Colonic mucosa (tissue), 4 donors: ENCODE measurements at regions not wholly inside any gene's neighbourhood (a gene's known extent, or its start where the extent isn't known, plus 50 kb on each side); places are given as distances from the start of the nearest gene placed in this dataset.

Experiments used
- DNase-seq: peaks from one replicate; pipeline ENCODE4 v3.0.0-alpha.2; 2020
- H3K27ac ChIP-seq: fragments of 200-600 bp; one replicate; pipeline ENCODE4 v1.8.0; 2021
- H3K27me3 ChIP-seq: fragments of 200-600 bp; one replicate; pipeline ENCODE4 v1.8.0; 2021
- H3K36me3 ChIP-seq: fragments of 200-600 bp; one replicate; pipeline ENCODE4 v1.8.0; 2021
- H3K4me1 ChIP-seq: fragments of 200-600 bp; one replicate; pipeline ENCODE4 v1.8.0; 2021; ENCODE audit warnings: mild to moderate bottlenecking
- H3K4me3 ChIP-seq: fragments of 200-600 bp; one replicate; pipeline ENCODE4 v1.8.0; 2021
- H3K9ac ChIP-seq, 2 donors: one replicate each; pipeline ENCODE4 v1.7.0; 2013; ENCODE audit warnings: control low read depth in 2 of 2, low read depth in 2 of 2, low read length in 2 of 2
- H3K9me3 ChIP-seq: fragments of 200-600 bp; one replicate; pipeline ENCODE4 v1.8.0; 2021
- CTCF ChIP-seq: fragments of 200-600 bp; IDR thresholded peaks from one replicate; pipeline ENCODE4 v1.8.0; 2022; ENCODE audit warnings: antibody characterized with exemption, mild to moderate bottlenecking
- intact Hi-C: fragments of 100-400 bp; cut with DNase I; formaldehyde crosslinking; loops from one replicate; pipeline ENCODE4 v1.14.1; 2022
- donor health status: healthy.
- donor health status: DM: no; HTN: no; CAD: no.
- donor health status: DM: no; HTN: no; CAD: no.

DNA sequence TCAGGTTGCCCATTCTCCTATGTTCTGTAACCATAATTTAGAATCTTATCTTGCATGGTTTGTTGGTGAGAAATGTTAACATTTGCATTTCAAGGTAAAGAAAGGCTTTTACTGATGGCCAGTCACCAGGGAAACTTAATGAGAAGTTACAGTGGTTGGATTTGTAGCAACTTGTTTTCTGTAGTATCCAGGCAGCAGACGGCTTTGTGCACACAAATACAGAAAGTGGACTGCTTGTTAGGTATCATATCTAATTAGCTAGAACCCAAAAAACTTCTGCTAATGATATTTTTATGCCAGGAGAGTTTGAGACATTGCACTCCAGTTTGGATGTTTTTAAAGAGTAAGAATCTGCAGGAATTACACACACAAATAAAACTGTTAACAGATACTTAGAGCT is 578.0 kb downstream of the DOK5 start:
- H3K4me1 ChIP-seq: no peaks in the 10 kb centered on the region
- H3K27me3 ChIP-seq: no peaks in the 10 kb centered on the region
- H3K9ac ChIP-seq: no peak overlapping the region
- TF ChIP-seq CTCF: no peak
- no peak overlapping the region for H3K27ac ChIP-seq
- no peaks in the 10 kb centered on the region for H3K9me3 ChIP-seq
- intact Hi-C loops: no loop called here
- DNase-seq: no peak
- H3K36me3 ChIP-seq: no peaks in the 10 kb centered on the region
- H3K4me3 ChIP-seq: no peak overlapping the region

DNA sequence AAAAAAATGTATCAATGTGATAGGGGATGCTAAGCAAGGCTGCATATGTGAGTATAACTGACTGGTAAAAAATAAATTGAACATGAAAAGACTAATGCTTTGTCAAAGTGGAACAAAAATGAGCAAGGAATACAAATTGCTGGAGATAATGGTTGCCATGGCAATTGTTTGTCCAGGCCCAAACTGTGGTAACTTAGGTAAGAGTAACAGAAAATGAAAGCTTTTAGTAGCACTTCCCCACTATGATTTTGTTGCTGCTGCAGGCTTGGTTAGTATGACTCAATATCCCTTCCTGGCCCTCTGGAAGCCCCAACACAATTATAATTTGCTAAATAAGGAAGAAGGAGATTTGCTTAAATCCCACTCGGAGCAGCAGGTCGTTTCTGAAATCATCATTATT is 577.1 kb downstream of the DOK5 start:
- Histone ChIP-seq H3K4me3 (no peak overlapping the region), H3K27me3 (no peaks in the 10 kb centered on the region), H3K36me3 (no peaks in the 10 kb centered on the region), H3K9me3 (no peaks in the 10 kb centered on the region), H3K9ac (no peak overlapping the region), H3K27ac (no peak overlapping the region), H3K4me1 (no peaks in the 10 kb centered on the region)
- no peak for TF ChIP-seq CTCF
- DNase-seq: no peak
- intact Hi-C loops: no loop called here

DNA sequence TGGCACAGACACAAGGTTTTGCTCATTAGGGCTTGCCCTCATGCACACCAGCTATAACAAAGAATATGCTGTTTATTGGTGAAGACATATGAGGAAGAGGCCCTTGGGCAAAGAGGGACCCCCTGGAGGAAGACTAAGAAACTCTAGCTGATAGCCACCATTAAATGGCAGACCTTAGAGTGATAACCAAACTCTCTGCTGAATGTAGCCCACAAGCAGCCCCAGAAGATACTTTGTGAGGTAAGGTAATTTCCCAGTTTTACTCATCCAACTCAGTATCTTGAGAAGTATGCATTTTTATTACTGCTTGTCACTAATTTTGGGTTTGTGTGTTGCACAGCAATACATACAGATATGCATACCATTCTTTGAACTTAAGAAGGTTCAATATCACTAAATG is 563.3 kb downstream of the DOK5 start:
- Histone ChIP-seq H3K36me3 (no peaks in the 10 kb centered on the region), H3K4me3 (no peak overlapping the region), H3K9ac (no peak overlapping the region), H3K27me3 (no peaks in the 10 kb centered on the region), H3K9me3 (no peaks in the 10 kb centered on the region), H3K4me1 (no peaks in the 10 kb centered on the region), H3K27ac (no peak overlapping the region)
- no peak for TF ChIP-seq CTCF
- DNase-seq: no peak
- intact Hi-C loops: no loop called here

GRCh38 chr20:55031971-55032370 is 556.6 kb downstream of the DOK5 start:
- no peak for TF ChIP-seq CTCF
- H3K27me3 ChIP-seq: no peaks in the 10 kb centered on the region
- H3K9me3 ChIP-seq: no peaks in the 10 kb centered on the region
- no peak overlapping the region for H3K9ac ChIP-seq
- H3K27ac ChIP-seq: no peak overlapping the region
- no peaks in the 10 kb centered on the region for H3K36me3 ChIP-seq
- H3K4me1 ChIP-seq: no peaks in the 10 kb centered on the region
- H3K4me3 ChIP-seq: no peak overlapping the region
- no peak for DNase-seq
- intact Hi-C loops: no loop called here

DNA sequence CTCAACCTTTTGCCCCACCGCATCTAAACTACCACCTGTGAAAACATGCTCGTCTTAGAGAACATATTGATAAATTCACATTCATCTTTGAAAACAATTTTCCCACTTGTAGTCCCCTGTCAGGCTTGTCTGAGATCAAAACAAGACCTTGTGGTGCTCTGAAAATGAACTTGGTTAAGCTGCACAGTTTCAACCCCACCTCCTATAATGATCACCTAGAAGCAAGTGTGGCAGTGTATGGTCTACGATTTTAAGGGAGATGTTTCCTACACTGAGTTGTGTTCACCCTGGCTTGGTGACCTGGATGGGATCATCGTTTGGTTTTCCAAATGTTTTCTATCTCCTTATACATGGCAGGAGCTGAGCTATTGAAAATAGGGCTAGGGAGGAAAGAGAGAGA is 539.4 kb downstream of the DOK5 start:
- no peak for DNase-seq
- Histone ChIP-seq H3K36me3 (no peaks in the 10 kb centered on the region), H3K27me3 (no peaks in the 10 kb centered on the region), H3K9me3 (no peaks in the 10 kb centered on the region), H3K4me1 (no peaks in the 10 kb centered on the region), H3K4me3 (no peak overlapping the region), H3K27ac (no peak overlapping the region), H3K9ac (no peak overlapping the region)
- TF ChIP-seq CTCF: no peak
- intact Hi-C loops: no loop called here

DNA sequence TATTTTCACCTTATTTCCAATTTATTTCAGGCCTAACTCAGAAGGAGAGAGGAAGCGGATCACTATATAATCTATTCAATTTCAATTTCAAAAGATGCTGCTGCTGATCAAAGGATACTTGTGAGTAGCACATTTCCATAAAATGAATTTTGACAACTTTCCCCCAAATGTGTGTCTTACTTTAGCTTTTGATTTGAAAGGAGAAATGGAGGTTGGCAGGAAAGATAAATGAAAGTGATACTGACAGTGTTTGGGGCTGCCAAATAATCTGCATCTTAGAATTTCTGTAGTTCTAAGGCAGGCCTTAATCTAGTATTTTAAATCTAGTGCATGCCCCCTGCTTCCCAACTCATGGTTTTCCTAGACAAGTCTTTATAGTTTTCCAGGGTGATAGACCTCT is 535.4 kb downstream of the DOK5 start:
- H3K36me3 ChIP-seq: no peaks in the 10 kb centered on the region
- DNase-seq: no peak
- no peak overlapping the region for H3K9ac ChIP-seq
- TF ChIP-seq CTCF: no peak
- H3K4me1 ChIP-seq: no peaks in the 10 kb centered on the region
- no peaks in the 10 kb centered on the region for H3K27me3 ChIP-seq
- H3K4me3 ChIP-seq: no peak overlapping the region
- intact Hi-C loops: no loop called here
- no peak overlapping the region for H3K27ac ChIP-seq
- H3K9me3 ChIP-seq: no peaks in the 10 kb centered on the region
